SK-N-MC (cell line): ENCODE measurements at regions not wholly inside any gene's neighbourhood (a gene's known extent, or its start where the extent isn't known, plus 50 kb on each side); places are given as distances from the start of the nearest gene placed in this dataset.

Source experiments
- EZH2 ChIP-seq: fragments of 200-600 bp; sonication (generic); IDR thresholded peaks from one replicate; pipeline ENCODE4 v1.6.1; 2017; ENCODE audit warnings: antibody characterized with exemption
- FOXP2 ChIP-seq: optimal IDR thresholded peaks from 2 replicates; pipeline ENCODE3; 2011; ENCODE audit warnings: mild to moderate bottlenecking, moderate library complexity; ENCODE audit not compliant: insufficient read depth; ENCODE audit errors: extremely low read length, control extremely low read depth
- POLR2AphosphoS5 ChIP-seq: IDR thresholded peaks from 2 replicates; pipeline ENCODE4 v1.6.1; 2012; ENCODE audit warnings: mild to moderate bottlenecking, low read depth, low read length, borderline replicate concordance

- TF ChIP-seq EZH2 (no peak), POLR2AphosphoS5 (no peak), FOXP2 (no peak)
Observed at GRCh38 chr21:19713313-19713712, 1284.9 kb upstream of the NCAM2 start.
